ENCODE measurements at regions not wholly inside any gene's neighbourhood (a gene's known extent, or its start where the extent isn't known, plus 50 kb on each side); places are given as distances from the start of the nearest gene placed in this dataset.
"Not testable (repeated sequence)": the region's sequence is repeated elsewhere in the genome, so short reads cannot be mapped to it uniquely, and the experiment has no call there.

- peak; percentile 20 for DNase-seq
These were observed 57.1 kb downstream of the ADCYAP1 start for GRCh38 chr18:961644-962355.

DNA sequence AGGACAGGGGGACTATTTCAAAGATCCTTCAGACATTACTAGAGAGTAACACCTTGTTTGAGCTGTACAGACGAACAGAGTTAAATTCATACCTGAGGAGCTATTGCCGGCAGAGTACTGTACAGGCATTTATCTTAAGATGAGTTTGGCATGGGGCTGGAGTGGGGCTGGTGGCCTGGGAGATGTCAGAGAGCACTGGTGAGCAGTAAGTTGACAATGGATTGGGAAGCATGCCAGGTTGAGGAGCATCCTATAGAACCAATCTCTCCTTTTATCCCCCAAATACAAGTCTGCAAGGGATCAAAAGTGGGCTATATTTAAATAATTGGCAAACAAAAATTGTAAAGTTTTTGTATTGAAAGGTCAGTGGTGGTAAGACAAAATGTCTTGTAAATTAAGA is 58.6 kb downstream of the ADCYAP1 start:
- no peak for DNase-seq

DNA sequence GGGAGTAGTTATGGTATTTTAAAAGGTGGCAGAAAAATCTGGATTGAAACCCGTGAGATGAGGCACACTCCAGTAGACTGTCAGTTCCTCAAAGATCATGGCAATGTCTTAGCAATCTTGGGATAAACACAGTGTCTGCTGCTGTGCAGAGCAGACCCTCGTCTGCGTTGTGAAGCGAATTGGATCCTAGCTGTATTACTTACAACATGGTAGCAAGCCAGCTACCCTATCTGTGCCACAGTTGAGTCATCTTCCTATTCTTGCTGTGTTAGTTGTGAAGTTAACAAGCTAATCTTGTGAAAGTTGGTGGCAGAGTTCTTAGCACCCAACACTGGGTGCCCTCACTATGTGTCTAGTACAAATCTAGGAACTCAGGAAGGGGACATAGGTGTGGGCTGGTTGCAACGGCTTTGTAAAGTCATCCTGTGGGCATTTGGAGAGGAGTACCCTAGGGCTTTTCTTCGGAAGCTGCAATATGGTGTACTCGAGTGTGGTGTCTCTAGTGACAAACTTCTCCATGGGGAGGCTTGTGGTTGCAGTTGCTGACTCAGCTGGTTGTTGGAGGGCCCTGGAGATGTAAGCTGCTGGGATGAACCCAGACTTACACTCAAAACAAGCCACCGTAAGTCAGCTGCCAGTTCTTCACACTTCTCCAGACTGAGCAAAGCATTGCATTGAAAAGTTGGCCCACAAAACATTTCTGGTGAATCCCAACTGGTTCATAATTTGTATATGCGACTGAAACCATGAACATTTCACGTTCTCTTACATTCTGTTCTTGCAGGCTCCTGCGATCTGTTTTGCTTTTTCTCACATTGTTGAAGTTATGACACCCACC is 61.5 kb downstream of the ADCYAP1 start:
- DNase-seq = no peak

DNA sequence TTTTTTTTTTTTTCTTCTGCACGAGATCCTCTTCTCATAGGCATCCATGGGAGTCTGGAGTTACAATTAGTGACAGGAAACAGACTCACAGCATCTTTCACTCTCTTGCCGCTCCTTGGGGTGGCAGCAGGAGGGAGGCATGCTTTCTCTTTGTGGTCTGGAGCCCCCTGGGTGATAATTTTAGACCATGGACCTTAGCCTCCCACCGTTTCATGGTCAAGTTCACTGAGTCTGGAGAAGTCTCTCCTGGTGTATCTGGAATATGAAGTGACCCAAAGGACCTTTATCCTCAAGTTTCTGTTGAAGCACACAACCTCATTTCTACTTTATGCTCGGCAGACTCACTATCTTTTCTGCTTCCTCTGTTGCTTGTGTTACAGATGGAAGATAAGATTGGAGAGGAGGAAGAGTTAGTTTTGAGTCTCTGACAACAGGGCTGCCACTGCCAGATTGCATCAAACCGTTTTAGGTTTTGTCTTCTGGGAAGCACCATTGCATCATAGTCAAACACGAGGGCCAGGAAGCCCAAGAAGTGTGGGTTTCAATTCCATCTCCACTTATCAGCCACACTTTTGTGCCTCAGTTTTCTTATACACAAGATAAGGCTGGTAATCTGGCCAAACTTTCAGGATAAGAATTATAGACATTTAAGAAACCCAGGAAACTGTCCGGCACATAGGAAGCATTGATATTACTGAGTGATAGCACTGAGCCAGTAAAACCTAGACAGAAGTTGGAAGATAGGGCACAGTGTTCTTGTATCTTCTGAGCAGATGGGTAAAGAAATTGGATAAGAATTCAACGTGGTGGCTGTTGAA is 62.3 kb downstream of the ADCYAP1 start:
- no peak for DNase-seq

DNA sequence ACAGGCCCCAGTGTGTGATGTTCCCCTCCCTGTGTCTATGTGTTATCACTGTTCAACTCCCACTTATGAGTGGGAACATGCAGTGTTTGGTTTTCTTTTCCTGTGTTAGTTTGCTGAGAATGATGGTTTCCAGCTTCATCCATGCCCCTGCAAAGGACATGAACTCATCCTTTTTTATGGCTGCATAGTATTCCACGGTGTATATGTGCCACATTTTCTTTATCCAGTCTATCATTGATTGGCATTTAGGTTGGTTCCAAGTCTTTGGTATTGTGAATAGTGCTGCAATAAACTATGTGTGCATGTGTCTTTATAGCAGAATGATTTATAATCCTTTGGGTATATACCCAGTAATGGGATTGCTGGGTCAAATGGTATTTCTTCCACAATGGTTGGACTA is 64.2 kb downstream of the ADCYAP1 start:
- DNase-seq = not testable (repeated sequence)

DNA sequence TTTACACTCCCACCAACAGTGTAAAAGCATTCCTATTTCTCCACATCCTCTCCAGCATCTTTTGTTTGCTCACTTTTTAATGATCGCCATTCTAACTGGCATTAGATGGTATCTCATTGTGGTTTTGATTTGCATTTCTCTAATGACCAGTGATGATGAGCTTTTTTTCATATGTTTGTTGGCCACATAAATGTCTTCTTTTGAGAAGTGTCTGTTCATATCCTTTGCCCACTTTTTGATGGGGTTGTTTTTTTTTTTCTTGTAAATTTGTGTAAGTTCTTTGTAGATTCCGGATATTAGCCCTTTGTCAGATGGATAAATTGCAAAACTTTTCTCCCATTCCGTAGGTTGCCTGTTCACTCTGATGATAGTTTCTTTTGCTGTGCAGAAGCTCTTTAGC is 64.6 kb downstream of the ADCYAP1 start:
- DNase-seq = not testable (repeated sequence)

GRCh38 chr18:974606-975005 is 69.9 kb downstream of the ADCYAP1 start:
- DNase-seq = not testable (repeated sequence)

DNA sequence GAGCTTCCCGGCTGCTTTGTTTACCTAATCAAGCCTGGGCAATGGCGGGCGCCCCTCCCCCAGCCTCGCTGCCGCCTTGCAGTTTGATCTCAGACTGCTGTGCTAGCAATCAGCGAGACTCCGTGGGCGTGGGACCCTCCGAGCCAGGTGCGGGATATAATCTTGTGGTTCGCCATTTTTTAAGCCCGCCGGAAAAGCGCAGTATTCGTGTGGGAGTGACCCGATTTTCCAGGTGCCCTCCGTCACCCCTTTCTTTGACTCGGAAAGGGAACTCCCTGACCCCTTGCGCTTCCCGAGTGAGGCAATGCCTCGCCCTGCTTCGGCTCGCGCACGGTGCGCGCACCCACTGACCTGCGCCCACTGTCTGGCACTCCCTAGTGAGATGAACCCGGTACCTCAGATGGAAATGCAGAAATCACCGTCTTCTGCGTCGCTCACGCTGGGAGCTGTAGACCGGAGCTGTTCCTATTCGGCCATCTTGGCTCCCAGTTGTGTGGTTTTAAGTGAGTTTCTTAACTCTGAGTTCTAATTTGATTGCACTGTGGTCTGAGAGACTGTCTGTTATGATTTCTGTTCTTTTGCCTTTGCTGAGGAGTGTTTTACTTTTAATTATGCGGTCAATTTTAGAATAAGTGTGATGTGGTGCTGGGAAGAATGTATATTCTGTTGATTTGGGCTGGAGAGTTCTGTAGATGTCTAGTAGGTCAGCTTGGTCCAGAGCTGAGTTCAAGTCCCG is 71.9 kb downstream of the ADCYAP1 start:
- not testable (repeated sequence) for DNase-seq

DNA sequence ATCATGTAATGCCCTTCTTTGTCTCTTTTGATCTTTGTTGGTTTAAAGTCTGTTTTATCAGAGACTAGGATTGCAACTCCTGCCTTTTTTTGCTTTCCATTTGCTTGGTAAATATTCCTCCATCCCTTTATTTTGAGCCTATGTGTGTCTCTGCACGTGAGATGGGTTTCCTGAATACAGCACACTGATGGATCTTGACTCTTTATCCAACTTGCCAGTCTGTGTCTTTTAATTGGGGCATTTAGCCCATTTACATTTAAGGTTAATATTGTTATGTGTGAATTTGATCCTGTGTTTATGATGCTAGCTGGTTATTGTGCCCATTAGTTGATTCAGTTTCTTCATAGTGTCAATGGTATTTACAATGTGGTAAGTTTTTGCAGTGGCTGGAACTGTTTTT is 72.7 kb downstream of the ADCYAP1 start:
- not testable (repeated sequence) for DNase-seq

- DNase-seq = not testable (repeated sequence)
These were observed 73.1 kb downstream of the ADCYAP1 start for GRCh38 chr18:977732-978131.

DNA sequence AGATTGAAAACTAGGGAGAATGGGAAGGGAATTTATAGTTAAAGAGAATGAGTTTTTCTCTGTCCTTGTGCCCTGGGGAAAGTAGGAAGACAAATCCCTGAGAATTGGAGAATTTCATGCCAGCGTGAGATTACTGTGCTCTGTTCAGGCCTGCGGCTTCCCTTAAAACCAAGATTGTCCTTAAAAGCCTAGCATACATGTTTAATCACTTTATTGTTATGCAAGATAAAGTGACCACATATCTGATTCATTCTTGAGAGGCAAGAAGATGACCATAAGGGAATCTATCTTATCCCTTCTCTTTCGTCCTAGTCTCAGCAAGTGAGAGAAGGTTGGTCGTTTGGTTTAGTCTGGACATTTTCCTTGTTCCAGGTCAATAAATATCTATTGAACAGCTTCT is 75.9 kb downstream of the ADCYAP1 start:
- no peak for DNase-seq

DNA sequence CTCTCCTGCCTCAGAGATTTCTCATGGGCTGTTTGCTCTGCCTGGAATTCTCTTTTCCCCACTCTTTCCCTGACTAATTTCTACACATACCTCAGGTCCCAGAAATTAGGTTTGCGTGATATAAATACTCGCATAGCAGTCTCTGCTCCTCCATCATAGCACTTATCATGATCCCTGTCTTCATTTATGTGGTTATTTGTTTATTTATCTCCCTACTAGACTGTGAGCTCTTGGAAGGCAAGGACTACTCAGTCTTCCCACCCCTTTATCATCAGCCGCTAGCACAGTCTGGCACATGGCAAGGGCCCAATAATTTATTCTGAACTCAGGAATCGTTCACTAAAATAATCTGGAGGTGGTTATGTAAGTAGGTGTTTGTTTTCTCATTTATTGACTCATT is 79.3 kb downstream of the ADCYAP1 start:
- no peak for DNase-seq

- DNase-seq = peak; percentile 74
These were observed 80.6 kb downstream of the ADCYAP1 start for GRCh38 chr18:985212-985661.

GRCh38 chr18:986051-986450 is 81.4 kb downstream of the ADCYAP1 start:
- no peak for DNase-seq

- DNase-seq = no peak
These were observed 81.9 kb downstream of the ADCYAP1 start for GRCh38 chr18:986552-986951.

DNA sequence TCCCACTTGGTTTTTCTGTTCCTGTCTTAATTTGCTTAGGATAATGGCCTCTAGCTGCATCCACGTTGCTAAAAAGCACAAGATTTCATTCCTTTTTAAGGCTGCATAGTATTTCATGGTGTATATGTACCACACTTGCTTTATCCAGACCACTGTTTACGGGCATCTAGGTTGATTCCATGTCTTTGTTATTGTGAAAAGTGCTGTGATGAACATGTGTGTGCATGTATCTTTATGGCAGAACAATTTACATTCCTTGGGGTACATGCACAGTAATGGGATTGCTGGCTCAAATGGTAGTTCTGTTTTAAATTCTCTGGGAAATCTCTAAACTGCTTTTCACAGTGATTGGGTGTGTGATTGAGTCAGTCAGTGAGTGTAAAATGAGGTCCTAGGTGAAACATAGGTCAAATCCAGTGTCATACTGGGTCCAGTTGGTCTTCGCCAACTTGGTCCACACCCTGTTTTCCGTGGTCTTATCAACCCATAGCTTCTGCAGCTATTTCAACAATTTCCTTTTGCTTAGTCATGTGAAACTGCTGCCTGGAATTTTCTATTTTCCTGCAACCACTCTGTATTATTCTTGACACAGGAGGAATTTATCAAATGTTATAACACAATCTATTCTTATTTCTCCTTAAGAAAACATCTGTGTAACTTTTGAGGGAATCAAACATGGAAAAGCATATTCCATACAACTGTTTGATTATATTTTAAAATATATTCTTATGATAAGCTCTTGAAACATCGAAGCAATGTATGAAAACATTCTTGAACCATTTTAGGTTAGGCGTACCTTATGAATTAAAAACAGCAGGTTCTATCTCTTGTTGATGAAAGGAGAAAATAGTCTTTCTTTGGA is 82.9 kb downstream of the ADCYAP1 start:
- no peak for DNase-seq

- no peak for DNase-seq
These were observed 84.8 kb downstream of the ADCYAP1 start for GRCh38 chr18:989425-989824.

DNA sequence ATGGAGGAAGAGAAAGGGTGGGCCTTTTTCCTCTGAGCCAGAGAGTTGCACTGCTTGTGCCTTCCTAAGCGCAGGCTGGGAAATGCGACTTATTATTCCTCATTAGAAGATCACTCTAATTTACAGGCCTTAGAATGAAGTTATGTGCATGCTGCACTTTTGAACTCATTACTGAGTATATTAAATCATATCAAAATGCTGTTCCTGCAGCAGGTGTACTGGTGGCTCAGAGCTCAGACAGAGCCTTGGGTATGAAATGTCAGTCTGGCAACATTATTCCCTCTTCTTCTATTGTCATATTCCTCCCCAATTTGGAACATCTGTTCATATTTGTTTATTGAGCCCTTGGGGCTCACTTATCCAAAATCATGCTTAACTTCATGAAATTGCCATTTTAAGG is 85.5 kb downstream of the ADCYAP1 start:
- DNase-seq = no peak

DNA sequence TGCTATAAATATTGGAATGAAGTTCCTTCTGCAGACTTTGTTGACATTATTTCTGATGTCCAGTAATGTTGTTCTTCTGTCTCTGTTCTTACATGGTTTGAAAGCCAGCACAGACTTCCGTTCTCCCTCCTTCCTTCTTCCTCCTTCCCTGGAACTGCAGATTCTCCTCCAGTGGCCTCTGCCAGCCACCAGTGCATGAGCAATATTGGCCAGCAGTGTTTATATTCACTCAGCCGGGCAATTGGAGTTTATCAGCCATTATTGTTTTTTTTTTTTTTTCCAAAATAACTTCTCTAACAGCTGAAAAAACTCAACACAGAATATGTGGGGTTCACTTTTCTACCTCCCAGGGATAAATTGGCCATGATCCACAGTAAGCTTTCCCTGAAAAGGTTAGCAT is 86.8 kb downstream of the ADCYAP1 start:
- no peak for DNase-seq

GRCh38 chr18:993560-993959 is 88.9 kb downstream of the ADCYAP1 start:
- DNase-seq = no peak

DNA sequence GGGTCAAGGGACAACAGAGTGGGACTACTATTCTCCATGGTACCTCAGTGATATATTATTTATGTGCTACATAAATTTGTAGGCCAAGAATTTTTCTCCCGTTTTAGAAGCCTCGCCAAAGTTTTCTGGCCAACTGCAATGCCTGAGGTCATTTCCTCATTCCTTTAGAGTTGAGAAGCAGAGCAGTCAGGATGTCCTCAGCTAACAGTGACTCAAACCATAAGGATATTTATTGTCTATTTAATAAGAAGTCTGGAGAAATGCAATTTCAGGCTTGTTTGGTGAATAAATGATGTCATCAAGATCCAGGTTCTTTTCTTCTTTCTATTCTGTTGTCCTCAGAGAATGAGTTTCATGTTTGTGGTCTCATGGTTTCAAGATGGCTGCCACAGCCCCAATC is 91.0 kb downstream of the ADCYAP1 start:
- no peak for DNase-seq

GRCh38 chr18:997499-997898 is 92.8 kb downstream of the ADCYAP1 start:
- DNase-seq = no peak
